Erythroblast (primary cell): ENCODE measurements at regions not wholly inside any gene's neighbourhood (a gene's known extent, or its start where the extent isn't known, plus 50 kb on each side); places are given as distances from the start of the nearest gene placed in this dataset.

Experiments
- GATA1 ChIP-seq: IDR thresholded peaks from 2 replicates; pipeline ENCODE4 v1.6.1; 2011; ENCODE audit warnings: low read depth, mild to moderate bottlenecking, control low read depth, low read length, moderate library complexity
- POLR2A ChIP-seq: IDR thresholded peaks from 2 replicates; pipeline ENCODE4 v1.6.1; 2011; ENCODE audit warnings: mild to moderate bottlenecking, low read length

DNA sequence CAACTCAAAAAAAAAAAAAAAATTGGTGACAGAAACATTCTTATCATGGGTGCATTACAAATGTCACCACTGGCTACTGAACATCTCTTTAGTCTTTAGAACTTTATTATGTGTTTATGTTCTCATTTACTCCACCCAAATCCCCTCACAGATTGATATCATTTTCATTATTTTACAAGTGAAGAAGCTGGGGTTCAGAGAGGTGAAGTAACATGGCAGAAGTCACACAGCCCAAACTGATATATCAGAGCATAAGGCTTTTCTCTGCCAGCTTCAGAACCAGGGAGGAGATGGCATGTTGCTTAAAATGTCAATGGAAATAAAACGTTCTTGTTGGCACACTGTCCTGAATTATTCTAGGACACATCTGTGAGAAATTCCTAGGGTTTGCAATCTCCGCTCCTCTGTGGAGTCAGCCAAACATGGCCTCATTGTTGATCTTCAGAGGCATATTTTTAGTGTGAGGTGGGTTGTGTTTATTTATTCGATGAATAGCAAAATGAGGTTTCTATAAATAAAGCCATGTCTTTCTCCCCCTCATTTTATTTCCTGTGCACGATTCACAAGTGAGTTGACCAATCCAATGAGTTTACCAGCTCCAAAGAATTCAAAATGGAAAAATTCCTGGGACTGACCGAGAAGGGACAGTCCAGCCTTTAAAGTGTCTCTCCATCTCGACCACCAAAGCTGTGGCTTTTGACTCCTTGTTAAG, 72.9 kb upstream of the ANO1 start:
- TF ChIP-seq POLR2A (no peak), GATA1 (no peak)
